HL-60 (cell line): ENCODE measurements at regions not wholly inside any gene's neighbourhood (a gene's known extent, or its start where the extent isn't known, plus 50 kb on each side); places are given as distances from the start of the nearest gene placed in this dataset.

Experiments used
- DNase-seq, 2 experiments: peaks; one replicate each; pipeline ENCODE4 v3.0.0-alpha.2; 2010 to 2020; ENCODE audit warnings: low read depth in 1 of 2, low spot score in 1 of 2
- H3K27ac ChIP-seq: fragments of 250-450 bp; sonication (Bioruptor Pico); replicated peaks from 2 replicates; pipeline ENCODE4 v1.5.1; 2020; ENCODE audit warnings: mild to moderate bottlenecking, moderate library complexity
- H3K27me3 ChIP-seq: fragments of 250-450 bp; sonication (Bioruptor Pico); 2 replicates; pipeline ENCODE4 v1.5.1; 2021; ENCODE audit warnings: mild to moderate bottlenecking, moderate library complexity; ENCODE audit not compliant: insufficient read depth, poor library complexity, severe bottlenecking
- H3K4me3 ChIP-seq: replicated peaks from 2 replicates; pipeline ENCODE4 v1.5.1; 2011; ENCODE audit warnings: mild to moderate bottlenecking, control low read depth, low read length; ENCODE audit not compliant: insufficient read depth
- CTCF ChIP-seq: IDR thresholded peaks from one replicate; pipeline ENCODE4 v1.5.1; 2011; ENCODE audit warnings: low read length, control low read depth, inconsistent platforms; ENCODE audit not compliant: insufficient read depth
- GABPA ChIP-seq: IDR thresholded peaks from 2 replicates; pipeline ENCODE4 v1.6.1; 2012; ENCODE audit warnings: low read depth
- POLR2AphosphoS5 ChIP-seq: IDR thresholded peaks from 2 replicates; pipeline ENCODE4 v1.6.1; 2012; ENCODE audit warnings: low read depth
- SPI1 ChIP-seq: IDR thresholded peaks from 2 replicates; pipeline ENCODE4 v1.6.1; 2012; ENCODE audit warnings: low read depth, mild to moderate bottlenecking, borderline replicate concordance
- TF ChIP-seq, protein P1 (sequence below): IDR thresholded peaks from 2 replicates; pipeline ENCODE4 v1.6.1; 2012; ENCODE audit warnings: low read depth; ENCODE audit not compliant: insufficient replicate concordance

DNA sequence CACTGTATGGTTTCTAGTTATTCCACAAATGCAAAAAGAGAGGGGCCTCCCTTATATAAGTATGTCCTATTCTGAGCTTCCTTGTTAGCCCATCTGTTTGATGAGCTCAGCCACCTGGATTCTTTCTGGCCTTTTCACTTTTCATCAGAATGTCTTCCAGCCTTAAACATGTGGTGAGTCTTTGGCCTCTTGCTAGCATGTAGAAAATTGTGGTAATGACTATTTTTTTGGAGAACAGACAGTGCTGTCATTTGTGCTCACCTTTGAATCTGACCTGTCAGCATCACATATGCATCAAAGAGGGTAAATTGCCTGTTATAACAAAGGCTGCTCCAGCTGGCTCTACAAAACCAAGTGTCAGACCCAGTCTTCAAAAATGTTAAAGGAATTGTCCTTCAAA, 558.7 kb downstream of the RAB38 start:
- Histone ChIP-seq H3K27me3 (no peaks in the 10 kb centered on the region), H3K4me3 (no peak overlapping the region), H3K27ac (no peak overlapping the region)
- no peak for DNase-seq
- TF ChIP-seq POLR2AphosphoS5: no peak
- TF ChIP-seq, protein P1, sequence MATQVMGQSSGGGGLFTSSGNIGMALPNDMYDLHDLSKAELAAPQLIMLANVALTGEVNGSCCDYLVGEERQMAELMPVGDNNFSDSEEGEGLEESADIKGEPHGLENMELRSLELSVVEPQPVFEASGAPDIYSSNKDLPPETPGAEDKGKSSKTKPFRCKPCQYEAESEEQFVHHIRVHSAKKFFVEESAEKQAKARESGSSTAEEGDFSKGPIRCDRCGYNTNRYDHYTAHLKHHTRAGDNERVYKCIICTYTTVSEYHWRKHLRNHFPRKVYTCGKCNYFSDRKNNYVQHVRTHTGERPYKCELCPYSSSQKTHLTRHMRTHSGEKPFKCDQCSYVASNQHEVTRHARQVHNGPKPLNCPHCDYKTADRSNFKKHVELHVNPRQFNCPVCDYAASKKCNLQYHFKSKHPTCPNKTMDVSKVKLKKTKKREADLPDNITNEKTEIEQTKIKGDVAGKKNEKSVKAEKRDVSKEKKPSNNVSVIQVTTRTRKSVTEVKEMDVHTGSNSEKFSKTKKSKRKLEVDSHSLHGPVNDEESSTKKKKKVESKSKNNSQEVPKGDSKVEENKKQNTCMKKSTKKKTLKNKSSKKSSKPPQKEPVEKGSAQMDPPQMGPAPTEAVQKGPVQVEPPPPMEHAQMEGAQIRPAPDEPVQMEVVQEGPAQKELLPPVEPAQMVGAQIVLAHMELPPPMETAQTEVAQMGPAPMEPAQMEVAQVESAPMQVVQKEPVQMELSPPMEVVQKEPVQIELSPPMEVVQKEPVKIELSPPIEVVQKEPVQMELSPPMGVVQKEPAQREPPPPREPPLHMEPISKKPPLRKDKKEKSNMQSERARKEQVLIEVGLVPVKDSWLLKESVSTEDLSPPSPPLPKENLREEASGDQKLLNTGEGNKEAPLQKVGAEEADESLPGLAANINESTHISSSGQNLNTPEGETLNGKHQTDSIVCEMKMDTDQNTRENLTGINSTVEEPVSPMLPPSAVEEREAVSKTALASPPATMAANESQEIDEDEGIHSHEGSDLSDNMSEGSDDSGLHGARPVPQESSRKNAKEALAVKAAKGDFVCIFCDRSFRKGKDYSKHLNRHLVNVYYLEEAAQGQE: no peak
- no peak for TF ChIP-seq SPI1
- TF ChIP-seq GABPA: no peak
- no peak for TF ChIP-seq CTCF

DNA sequence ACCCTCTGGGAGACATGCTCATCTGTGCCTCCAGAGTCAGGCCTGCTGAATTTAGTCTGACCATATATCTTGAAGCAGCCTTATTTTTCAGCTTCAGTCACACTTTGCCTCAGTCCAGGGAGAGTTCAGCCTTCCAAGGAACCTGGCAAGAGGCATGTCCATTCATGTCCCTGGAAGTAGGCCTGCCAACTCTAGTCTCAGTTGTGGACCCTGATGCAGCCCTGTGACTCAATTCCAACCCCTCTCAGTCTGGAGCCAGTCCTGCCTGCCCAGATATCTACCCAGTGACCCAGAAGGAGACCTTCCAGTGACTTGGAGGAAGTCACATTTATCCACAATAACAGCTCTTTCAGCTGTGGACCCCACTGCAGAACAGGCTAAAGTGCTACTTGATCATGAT, 566.6 kb downstream of the TMEM135 start:
- no peaks in the 10 kb centered on the region for H3K27me3 ChIP-seq
- H3K27ac ChIP-seq: no peak overlapping the region
- no peak overlapping the region for H3K4me3 ChIP-seq
- no peak for TF ChIP-seq CTCF
- TF ChIP-seq, protein P1: no peak
- TF ChIP-seq POLR2AphosphoS5: no peak
- TF ChIP-seq SPI1: no peak
- TF ChIP-seq GABPA: no peak
- no peak for DNase-seq

DNA sequence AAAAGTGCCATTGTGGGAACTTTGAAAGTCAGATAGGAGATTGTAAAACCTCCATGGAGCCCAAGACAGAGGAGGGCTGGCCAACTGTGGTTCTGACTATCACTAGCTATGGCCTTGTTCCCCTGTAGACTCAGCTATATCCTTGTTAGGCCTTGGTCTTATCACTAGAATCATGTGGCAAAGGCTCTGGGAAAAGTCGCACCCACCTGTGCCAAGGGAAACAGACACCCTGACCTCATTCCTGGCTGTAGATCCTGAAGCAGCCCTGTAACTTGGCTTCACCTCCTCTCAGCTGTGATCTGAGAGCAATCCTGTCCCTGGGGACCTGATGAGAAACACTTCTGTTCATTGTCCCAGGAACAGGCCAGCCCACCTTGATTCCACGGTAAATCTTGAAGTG, 566.2 kb downstream of the TMEM135 start:
- DNase-seq: no peak
- Histone ChIP-seq H3K27me3 (no peaks in the 10 kb centered on the region), H3K4me3 (no peak overlapping the region), H3K27ac (no peak overlapping the region)
- no peak for TF ChIP-seq CTCF

DNA sequence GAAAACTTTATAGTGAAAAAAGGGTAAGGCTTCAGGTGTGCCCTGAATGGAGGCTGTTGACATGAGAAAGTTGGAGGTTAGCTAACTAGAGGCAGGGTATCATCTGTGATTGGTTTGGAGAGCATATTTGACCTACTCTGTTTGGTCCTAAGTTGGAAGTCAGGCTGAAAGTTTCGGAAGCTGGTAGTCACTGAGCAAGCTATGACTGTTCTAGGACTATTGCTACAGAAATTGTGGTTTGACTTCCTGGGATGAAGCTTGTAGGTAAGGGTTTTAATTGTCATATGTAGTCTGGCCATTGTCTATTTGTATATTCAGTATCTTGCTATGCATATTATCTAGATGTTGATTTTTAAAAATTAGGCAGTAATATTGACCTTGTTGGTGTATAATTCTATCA, 565.0 kb downstream of the TMEM135 start:
- Histone ChIP-seq H3K27ac (no peak overlapping the region), H3K27me3 (no peaks in the 10 kb centered on the region), H3K4me3 (no peak overlapping the region)
- DNase-seq: no peak
- TF ChIP-seq CTCF (no peak), POLR2AphosphoS5 (no peak), SPI1 (no peak), GABPA (no peak)
- TF ChIP-seq, protein P1: no peak
